ENCODE measurements at regions not wholly inside any gene's neighbourhood (a gene's known extent, or its start where the extent isn't known, plus 50 kb on each side); places are given as distances from the start of the nearest gene placed in this dataset.
A peak's percentile ranks its signal among the peaks of the same experiment; 100 is the strongest.

DNA sequence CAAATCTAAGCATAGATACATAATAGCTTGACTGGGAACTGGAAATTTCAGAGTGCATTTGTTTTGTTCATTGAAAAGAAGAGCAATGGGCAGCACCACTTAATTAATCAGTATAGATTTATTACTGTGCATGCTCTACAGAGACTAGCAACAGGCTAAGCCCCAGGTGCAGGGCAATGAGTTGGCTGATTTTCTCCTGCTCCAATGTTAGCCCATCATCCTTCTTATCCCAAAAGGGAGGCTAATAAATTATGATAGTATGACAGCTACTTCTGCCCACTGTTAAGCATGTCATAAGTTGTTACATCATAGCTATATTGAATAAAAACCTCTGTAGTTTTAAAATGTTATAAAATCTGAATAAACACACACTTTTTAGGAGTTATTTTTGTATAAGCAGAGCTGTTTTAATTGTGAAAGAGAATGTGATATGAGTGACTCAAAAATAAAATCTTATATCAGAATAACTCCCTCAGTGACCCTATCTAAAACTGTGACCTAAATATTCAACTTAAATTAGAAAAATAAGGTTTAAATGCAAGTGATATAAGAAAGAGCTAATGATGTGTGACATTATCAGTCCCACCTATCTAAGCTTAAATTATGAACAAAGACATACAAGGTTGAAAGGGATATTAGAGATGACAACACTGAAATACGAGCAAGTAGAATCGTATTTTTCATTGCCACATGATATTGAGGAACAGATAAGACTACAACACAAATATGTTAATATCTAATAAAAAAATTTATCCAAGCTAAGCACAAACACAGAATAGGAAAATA, 967.3 kb upstream of the ADGRB3 start:
- no peak for DNase-seq (ENCODE audit: low read depth)

DNA sequence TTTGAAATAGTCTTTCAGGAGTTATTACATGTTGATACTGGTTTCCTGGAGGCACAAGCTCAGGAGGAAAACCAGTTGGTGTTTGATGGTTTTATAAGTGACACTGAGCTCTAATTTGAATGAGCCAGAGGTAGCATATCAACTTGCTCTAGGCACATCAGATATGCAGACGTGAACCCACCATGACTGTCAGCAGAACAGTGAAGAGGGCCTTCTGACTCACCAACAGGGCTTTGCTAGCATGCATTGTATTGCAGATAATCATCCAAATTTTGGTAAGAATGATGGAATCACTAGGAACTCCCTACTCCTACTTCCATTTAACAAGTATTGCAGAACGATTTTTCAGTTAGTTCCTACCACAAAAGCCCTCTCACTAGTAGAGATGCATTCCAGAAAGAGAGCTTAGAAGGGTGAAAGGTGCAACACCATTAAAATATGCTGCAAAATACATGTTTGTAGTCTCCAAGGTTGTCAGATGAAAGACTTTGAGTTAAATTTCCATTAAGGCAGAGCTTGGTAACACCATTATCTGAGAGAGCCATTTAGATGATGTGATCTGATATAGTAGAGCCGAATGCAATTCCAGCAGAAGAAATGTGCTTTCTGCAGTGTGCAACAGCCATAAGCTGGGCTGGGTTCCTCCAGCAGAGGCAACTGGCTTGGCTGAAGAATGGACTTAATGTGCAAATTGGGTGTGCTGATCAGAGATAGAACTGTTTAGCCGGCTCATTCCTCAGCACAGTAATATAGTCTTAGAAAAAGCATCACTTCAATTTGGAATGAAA, 968.7 kb upstream of the ADGRB3 start:
- peak; percentile 67 for DNase-seq (ENCODE audit: low read depth)

- DNase-seq (ENCODE audit: low read depth): no peak
These were observed 970.1 kb upstream of the ADGRB3 start for GRCh38 chr6:67664942-67665341.

DNA sequence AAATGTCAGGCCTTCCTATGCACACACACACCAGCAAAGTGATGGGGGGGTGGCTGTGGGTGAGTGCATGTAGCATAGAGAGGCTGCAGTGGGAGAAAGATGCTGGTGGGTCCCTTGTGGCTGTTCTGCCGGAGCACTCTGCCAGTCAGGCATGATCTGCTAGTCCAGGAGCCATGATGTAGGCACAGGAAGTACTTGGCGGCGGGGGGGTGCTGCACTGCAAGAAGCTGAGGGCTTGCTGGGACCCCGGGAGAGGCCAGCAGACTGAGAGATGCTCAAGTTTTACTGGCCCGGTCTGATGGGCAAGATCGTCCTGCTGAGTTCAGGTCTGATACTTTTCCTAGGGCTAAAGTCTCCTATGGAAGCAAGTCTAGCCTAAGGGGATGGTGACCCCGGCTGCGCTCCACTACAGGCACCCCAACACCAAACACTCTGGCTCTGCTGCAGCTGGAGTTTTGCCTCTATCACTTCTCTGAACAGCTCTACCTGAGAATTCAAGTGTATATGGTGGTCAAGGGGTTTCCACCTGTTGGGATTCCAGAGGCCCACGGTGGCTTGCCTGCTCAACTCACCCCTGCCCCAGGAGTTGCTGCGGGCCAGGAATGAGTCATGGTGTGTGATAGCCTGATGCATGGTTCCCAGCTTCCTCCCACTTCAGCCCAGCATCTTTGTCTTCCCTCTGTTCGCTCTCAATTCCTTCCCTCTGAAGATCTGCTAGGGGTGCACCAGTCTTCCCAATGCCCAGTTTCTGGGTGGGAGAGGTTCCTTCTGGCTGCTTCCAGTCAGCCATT, 971.8 kb upstream of the ADGRB3 start:
- DNase-seq (ENCODE audit: low read depth): peak; percentile 57

DNA sequence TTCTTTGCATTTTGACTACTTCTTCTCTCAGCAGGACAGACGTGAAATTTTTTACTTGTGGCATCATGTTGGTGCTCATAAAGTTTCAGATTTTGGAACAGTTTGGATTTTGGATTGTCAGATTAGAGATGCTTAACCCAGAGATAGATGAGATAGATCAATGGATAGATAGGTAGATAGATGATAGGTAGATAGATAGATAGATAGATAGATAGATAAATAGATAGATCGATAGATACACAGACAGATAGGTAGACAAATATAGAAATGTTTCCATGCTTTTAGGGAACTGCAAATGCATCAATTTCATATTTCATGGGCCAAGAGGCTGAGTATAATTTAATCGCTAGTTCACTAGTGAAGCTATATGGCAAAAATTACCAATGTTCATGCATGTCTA, 981.5 kb upstream of the ADGRB3 start:
- no peak for DNase-seq (ENCODE audit: low read depth)

- DNase-seq (ENCODE audit: low read depth): no peak
These were observed 988.5 kb upstream of the ADGRB3 start for GRCh38 chr6:67646550-67646949.

GRCh38 chr6:67643281-67643680, 991.8 kb upstream of the ADGRB3 start:
- DNase-seq (ENCODE audit: low read depth): no peak

DNA sequence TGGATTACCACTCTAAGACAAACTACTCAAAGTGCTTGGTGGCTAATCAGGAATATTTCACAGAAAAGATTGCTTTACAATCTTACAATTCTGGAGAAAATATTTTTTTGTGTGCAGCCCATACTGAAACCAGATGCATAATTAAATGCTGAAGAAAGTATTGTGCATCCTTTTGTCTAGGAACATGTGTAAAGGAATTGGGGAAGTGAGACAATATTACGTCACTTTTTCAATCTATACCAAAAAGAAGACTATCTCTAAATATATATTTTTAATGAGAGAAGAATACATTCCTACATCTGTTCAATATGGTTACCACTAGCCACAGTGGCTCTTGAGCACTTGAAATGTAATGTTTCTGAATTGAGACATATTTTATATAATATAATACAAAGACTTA, 992.5 kb upstream of the ADGRB3 start:
- DNase-seq (ENCODE audit: low read depth): no peak

- DNase-seq (ENCODE audit: low read depth): peak; percentile 61
These were observed 994.6 kb upstream of the ADGRB3 start for GRCh38 chr6:67640484-67640883.

DNA sequence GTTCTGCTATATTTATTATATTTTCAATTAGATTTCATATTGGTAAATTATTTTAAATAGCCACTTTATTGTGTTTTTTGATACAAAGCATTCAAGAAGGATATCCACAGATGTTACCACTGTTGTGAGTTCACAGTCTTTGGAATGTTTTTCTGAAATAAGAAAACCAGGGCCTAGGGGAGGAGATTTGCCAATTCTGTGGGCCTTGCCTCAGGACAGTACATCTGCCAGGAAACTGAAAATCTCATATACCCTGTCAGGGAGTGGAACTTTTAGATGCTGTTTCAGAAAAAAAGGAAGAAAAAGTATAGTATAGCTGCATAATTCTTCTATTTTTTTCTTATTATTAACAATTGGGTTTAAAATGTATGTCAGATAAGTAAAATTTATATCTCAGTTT, 995.9 kb upstream of the ADGRB3 start:
- peak; percentile 38 for DNase-seq (ENCODE audit: low read depth)

DNA sequence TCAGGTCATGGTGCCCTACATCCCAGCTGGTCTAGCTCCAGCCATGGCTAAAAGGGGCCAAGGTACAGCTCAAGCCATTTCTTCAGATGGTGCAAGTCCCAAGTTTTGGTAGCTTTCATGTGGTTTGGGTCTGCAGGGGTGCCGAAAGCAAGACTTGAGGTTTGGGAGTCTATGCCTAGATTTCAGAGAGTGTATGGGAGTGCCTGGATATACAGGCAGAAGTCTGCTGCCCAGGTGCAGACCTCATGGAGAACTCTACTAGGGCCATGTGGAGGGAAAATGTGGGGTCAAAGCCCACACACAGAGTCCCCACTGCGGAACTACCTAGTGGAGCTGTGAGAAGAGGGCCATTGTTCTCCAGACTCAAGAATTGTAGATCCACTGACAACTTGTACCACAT, 1000.9 kb upstream of the ADGRB3 start:
- no peak for DNase-seq (ENCODE audit: low read depth)

DNA sequence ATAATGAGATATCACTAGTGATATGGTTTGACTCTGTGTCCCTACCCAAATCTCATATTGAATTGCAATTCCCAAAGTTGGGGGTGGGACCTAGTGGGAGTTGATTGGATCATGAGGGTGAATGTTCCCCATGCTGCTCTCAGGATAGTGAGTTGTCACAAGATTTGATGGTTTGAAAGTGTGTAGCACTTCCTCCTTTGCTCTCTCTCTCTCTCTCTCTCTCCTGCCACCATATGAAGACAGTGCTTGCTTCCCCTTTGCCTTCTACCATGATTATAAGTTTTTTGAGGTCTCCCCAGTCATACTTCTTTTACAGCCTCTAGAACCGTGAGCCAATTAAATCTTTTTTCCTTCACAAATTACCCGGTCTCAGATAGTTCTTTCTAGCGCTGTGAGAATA, 1002.0 kb upstream of the ADGRB3 start:
- no peak for DNase-seq (ENCODE audit: low read depth)

DNA sequence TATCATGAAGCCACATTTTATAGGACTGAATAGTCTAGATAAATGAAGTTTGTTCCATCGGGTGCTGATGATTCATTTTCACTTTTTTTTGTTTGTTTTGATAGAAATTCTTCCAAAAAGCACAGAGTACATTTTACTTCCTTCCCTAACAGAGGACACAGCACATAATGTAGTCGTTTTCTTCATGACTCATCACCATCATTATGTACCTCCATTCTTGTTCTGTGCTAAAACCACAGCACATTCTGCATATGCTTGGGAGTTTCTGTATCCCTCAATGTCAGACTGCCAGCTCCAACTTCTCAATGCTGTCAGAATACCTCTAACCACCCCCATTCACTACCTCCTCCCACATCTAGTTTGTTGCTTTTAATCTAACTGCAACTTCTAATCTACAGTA, 1004.9 kb upstream of the ADGRB3 start:
- DNase-seq (ENCODE audit: low read depth): peak; percentile 97

- peak; percentile 12 for DNase-seq (ENCODE audit: low read depth)
These were observed 1005.8 kb upstream of the ADGRB3 start for GRCh38 chr6:67629258-67629657.

DNA sequence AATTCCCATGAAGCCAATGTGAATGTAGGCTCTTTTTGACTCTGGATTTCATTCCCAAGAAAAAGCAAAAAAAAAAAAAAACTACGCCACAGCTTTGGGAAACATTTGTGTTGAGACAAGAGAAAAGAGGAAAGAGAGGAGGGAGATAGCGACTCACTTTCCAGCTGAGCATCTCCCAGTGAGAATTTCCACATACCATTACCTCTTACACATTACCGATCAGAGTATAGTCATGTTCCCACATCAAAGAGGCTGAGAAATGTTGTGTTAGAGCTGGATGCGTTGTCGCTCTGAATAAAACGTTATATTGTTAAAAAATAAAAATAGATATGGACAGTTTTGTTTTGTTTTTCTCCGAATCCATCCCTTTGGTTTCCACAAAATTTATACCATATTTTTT, 1019.3 kb upstream of the ADGRB3 start:
- DNase-seq (ENCODE audit: low read depth): peak; percentile 68

DNA sequence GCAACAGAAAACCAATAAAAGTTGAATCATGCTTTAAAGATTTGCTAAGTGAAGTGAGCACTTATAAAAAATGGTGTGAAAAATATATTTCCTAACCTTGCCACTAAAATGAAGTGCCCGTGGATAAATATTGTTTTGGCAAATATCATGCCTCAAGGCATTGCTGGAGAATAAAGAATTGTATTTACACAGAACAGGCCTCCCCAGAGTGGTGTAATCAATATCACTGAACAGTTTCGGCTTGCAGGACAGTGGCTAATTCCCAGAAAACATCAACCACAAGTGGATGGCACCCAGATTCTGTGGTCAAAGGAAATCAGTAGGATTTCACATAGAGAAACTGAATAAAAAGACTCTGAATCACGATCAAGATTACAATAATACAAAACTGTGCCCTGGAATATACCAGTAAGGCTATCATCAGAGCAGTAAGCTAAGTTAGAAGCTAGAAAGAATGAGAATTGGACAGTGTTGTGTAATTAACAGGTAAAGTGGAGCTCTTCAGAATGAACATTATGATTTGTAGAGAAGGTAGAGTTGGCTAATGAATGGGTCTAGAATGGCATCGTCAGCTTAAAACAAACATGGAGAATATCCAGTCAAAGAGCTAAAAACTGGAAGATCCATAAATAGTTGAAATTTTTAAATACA, 1026.9 kb upstream of the ADGRB3 start:
- peak; percentile 9 for DNase-seq (ENCODE audit: low read depth)

DNA sequence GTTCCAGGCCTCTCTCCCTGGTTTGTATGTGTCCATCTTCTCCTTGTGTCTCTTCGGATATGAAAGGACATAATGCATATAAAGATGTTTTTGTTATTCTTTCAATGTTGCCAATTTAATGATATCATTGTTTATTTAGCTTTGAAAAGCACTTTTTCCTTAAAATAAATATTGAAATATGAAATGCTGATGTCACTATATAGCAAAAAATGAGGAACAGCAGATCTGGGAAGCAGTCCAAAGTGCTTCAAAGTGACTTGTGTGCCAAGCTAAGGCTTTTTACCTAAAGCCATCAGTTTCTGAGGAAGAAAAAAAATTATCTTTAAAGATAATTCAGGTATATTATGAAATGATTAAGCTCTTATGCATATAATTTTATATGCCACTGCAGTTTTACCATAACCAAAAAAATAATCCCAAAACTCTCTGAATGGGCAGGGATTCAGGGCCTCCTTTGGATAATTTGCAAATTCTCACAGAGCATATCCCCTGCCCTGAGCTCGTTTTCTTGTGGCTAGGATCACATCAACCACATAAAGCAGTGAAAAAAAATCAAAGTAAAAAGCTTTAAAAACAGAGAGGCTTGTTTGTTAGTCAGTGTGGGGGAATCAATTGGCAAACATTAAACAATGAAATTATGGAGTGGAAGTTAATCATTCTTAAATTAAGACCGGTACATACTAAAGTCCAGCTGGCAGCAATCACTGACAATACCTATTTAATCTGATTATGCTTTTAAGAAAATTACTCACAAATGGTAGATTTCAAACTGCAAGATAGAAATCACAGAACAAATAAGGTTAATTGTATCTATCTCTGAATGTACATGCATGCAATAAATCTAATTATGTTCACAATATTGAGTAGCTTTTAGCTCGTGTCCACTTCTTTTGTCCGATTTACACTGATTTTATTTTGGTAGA, 1027.9 kb upstream of the ADGRB3 start:
- peak; percentile 18 for DNase-seq (ENCODE audit: low read depth)

- no peak for DNase-seq (ENCODE audit: low read depth)
These were observed 1040.7 kb upstream of the ADGRB3 start for GRCh38 chr6:67594366-67594765.

DNA sequence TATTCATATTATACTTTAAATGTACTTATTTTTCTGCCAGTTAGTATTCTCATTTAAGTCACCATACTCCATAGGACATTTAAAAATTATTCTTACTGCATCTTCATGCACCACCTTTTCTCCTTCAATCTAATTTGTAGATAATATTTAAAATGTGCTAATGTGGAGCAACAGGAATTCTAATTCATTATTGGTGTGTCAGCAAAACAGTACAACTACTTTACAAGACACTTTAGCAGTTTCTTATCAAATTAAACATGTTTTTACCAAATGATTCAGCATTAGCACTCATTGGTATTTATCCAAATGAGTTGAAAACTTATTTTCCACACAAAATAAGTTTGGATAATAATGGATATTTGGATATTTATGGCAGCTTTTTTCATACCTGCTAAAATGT, 1041.8 kb upstream of the ADGRB3 start:
- DNase-seq (ENCODE audit: low read depth): no peak

DNA sequence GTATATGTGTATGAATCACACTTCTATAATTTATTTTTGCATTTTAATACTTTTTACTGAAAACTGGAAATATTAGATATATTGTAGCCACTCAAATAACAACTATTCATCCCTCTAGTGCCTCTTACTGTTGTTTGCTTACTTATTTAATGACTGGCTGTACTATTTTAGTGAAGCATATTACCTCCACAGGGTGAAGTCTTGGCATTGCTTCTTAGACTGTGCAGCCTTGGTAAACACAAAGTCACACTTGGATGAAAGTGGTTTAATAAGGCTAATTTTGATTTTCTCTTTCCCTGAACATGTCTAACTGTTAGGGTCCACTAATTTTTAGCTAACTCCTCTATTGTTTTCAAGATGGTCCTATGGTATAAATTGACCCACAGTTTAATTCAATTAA, 1043.2 kb upstream of the ADGRB3 start:
- no peak for DNase-seq (ENCODE audit: low read depth)

- DNase-seq (ENCODE audit: low read depth): no peak
These were observed 1067.2 kb upstream of the ADGRB3 start for GRCh38 chr6:67567842-67568241.

Data from M059J (cell line).